HCT116 (cell line): ENCODE measurements at regions not wholly inside any gene's neighbourhood (a gene's known extent, or its start where the extent isn't known, plus 50 kb on each side); places are given as distances from the start of the nearest gene placed in this dataset.

Source experiments
- ATAC-seq: fragments of 200-7000 bp; cut with Tn5 transposase; 2 replicates; pipeline ENCODE4 v1.9.1; 2020; ENCODE audit warnings: mild to moderate bottlenecking, moderate library complexity
- BruUV-seq: library from RNA; stranded (reverse); fragments of 400-500 nt; replicated peaks from 2 replicates; lab custom pipeline; 2021; lab: Mats Ljungman, UMichigan
- CTCF ChIA-PET: fragments of 300-600 bp; sonication (Branson Sonifier 250); formaldehyde crosslinking; loops from one replicate; lab custom pipeline; 2021; ENCODE audit warnings: antibody characterized with exemption; lab: Charles Lee
- POLR2A ChIA-PET: fragments of 300-600, 350-600 bp; sonication (Branson Sonifier 250); formaldehyde crosslinking; loops from one replicate; lab custom pipeline; 2021; ENCODE audit warnings: antibody characterized with exemption; lab: Charles Lee
- RAD21 ChIA-PET, 2 experiments: fragments of 300-600 bp; sonication (Branson Sonifier 250); formaldehyde crosslinking; loops; one replicate each; lab custom pipeline; 2023; ENCODE audit warnings: low total read pairs in 2 of 2; ENCODE audit not compliant: uncharacterized antibody in 2 of 2, unreplicated experiment in 2 of 2, low non-redundant PET in 1 of 2; lab: Charles Lee
- DNase-seq: peaks from one replicate; pipeline ENCODE4 v3.0.0-alpha.2; 2010; ENCODE audit warnings: low read depth, low spot score
- H2AFZ ChIP-seq: fragments of 200-600 bp; shearing (Covaris generic), sonication (generic); 2 replicates; pipeline ENCODE4 v1.6.1; 2017; ENCODE audit warnings: low read depth, mixed run types, mixed read lengths, antibody characterized with exemption, low read length; ENCODE audit not compliant: poor library complexity, severe bottlenecking
- H3K27ac ChIP-seq: 2 replicates; pipeline ENCODE4 v1.5.1; 2012; ENCODE audit warnings: low read depth, low read length
- H3K27me3 ChIP-seq: fragments of 200-600 bp; sonication (generic); 2 replicates; pipeline ENCODE4 v1.6.1; 2016; ENCODE audit warnings: mixed run types, low read length, mixed read lengths; ENCODE audit not compliant: insufficient read depth
- H3K36me3 ChIP-seq, 2 experiments: fragments of 200-500 bp in 1 of 2; fragments of 200-600 bp in 1 of 2; sonication (Bioruptor generic) in 1 of 2; sonication (generic) in 1 of 2; 2 replicates each; pipeline versions ENCODE4 v1.5.1 to v1.6.1; 2014 to 2016; ENCODE audit warnings: low read length in 2 of 2, inconsistent platforms in 1 of 2, mixed read lengths in 1 of 2, mixed run types in 1 of 2; ENCODE audit not compliant: insufficient read depth in 2 of 2, control insufficient read depth in 1 of 2
- H3K4me1 ChIP-seq, 2 experiments: fragments of 200-600 bp in 1 of 2; sonication (generic) in 1 of 2; 2 replicates each; pipeline versions ENCODE4 v1.5.1 to v1.6.1; 2012 to 2017; ENCODE audit warnings: low read length in 2 of 2, inconsistent platforms in 1 of 2, mild to moderate bottlenecking in 1 of 2, mixed read lengths in 1 of 2, mixed run types in 1 of 2, moderate library complexity in 1 of 2; ENCODE audit not compliant: insufficient read depth in 2 of 2, control insufficient read depth in 1 of 2
- H3K4me2 ChIP-seq: fragments of 200-600 bp; sonication (generic); 2 replicates; pipeline ENCODE4 v1.6.1; 2017; ENCODE audit warnings: mixed run types, low read length, mixed read lengths
- H3K4me3 ChIP-seq, 2 experiments: fragments of 200-600 bp in 1 of 2; sonication (generic) in 1 of 2; replicated peaks in 1 of 2; 2 replicates each; pipeline ENCODE4 v1.5.1; 2011 to 2016; ENCODE audit warnings: low read length in 2 of 2, control low read depth in 1 of 2, low read depth in 1 of 2, mild to moderate bottlenecking in 1 of 2, mixed read lengths in 1 of 2, mixed run types in 1 of 2
- H3K79me2 ChIP-seq: fragments of 200-600 bp; sonication (generic); 2 replicates; pipeline ENCODE4 v1.6.1; 2017; ENCODE audit warnings: mild to moderate bottlenecking, mixed run types, low read length, moderate library complexity, mixed read lengths; ENCODE audit not compliant: insufficient read depth
- H3K9ac ChIP-seq: fragments of 200-600 bp; sonication (generic); 2 replicates; pipeline ENCODE4 v1.6.1; 2016; ENCODE audit warnings: low read length, mixed read lengths
- H3K9me2 ChIP-seq: fragments of 200-600 bp; sonication (generic), shearing (Covaris generic); 2 replicates; pipeline ENCODE4 v1.6.1; 2017; ENCODE audit warnings: mixed run types, mild to moderate bottlenecking, moderate library complexity; ENCODE audit not compliant: insufficient read depth
- H3K9me3 ChIP-seq, 2 experiments: fragments of 200-500 bp in 1 of 2; fragments of 200-600 bp in 1 of 2; sonication (Bioruptor generic) in 1 of 2; sonication (generic) in 1 of 2; 2 replicates each; pipeline ENCODE4 v1.6.1; 2014 to 2017; ENCODE audit warnings: low read length in 2 of 2, mixed read lengths in 2 of 2, inconsistent platforms in 1 of 2, low read depth in 1 of 2, mild to moderate bottlenecking in 1 of 2, mixed run types in 1 of 2, moderate library complexity in 1 of 2; ENCODE audit not compliant: control insufficient read depth in 1 of 2, insufficient read depth in 1 of 2
- H4K20me1 ChIP-seq: fragments of 200-600 bp; sonication (generic), shearing (Covaris generic); 2 replicates; pipeline ENCODE4 v1.6.1; 2017; ENCODE audit warnings: mixed run types, mild to moderate bottlenecking, moderate library complexity; ENCODE audit not compliant: insufficient read depth
- CBX3 ChIP-seq: IDR thresholded peaks from 2 replicates; pipeline ENCODE4 v1.6.1; 2012; ENCODE audit warnings: low read depth
- CEBPB ChIP-seq: IDR thresholded peaks from 2 replicates; pipeline ENCODE4 v1.6.1; 2012; ENCODE audit warnings: low read depth
- EZH2 ChIP-seq: fragments of 200-600 bp; sonication (generic); IDR thresholded peaks from 2 replicates; pipeline ENCODE4 v1.6.1; 2017; ENCODE audit warnings: antibody characterized with exemption, mixed run types
- EZH2phosphoT487 ChIP-seq: fragments of 200-600 bp; IDR thresholded peaks from 2 replicates; pipeline ENCODE4 v1.6.1; 2018; ENCODE audit warnings: antibody characterized with exemption, borderline replicate concordance
- FOSL1 ChIP-seq: IDR thresholded peaks from 2 replicates; pipeline ENCODE4 v1.6.1; 2012; ENCODE audit warnings: low read depth
- JUND ChIP-seq: IDR thresholded peaks from 2 replicates; pipeline ENCODE4 v1.6.1; 2012
- REST ChIP-seq: IDR thresholded peaks from 2 replicates; pipeline ENCODE4 v1.6.1; 2012; ENCODE audit warnings: low read depth
- YY1 ChIP-seq: IDR thresholded peaks from 2 replicates; pipeline ENCODE4 v1.6.1; 2011; ENCODE audit warnings: low read length, low read depth, moderate library complexity, mild to moderate bottlenecking; ENCODE audit not compliant: insufficient replicate concordance; ENCODE audit errors: extremely low read depth
- intact Hi-C: fragments of 100-400 bp; cut with micrococcal nuclease; formaldehyde crosslinking; loops from 2 replicates; pipeline ENCODE4 v1.10.0; 2022

- H3K4me3 ChIP-seq: no peak overlapping the region
- no peaks in the 10 kb centered on the region for H4K20me1 ChIP-seq
- H3K27me3 ChIP-seq: no peaks in the 10 kb centered on the region; the same call in 1 of the 2 replicates
- no peaks in the 10 kb centered on the region for H3K79me2 ChIP-seq
- no peak overlapping the region for H3K27ac ChIP-seq
- BruUV-seq: no TSS peak
- H3K9ac ChIP-seq: no peak overlapping the region
- DNase-seq: no peak
- H3K36me3 ChIP-seq: no peaks in the 10 kb centered on the region
- H2AFZ ChIP-seq: no peak overlapping the region
- H3K9me2 ChIP-seq: 0 out of 2 replicates have a peak, but pooled peaks cover 2% of the 10 kb centered on the region
- POLR2A ChIA-PET: no interaction called here
- TF ChIP-seq REST (no peak), FOSL1 (no peak), EZH2phosphoT487 (no peak), CEBPB (no peak), YY1 (no peak), EZH2 (no peak), CBX3 (no peak), JUND (no peak)
- TF ChIP-seq, all 23 proteins: peak for 0
- no peak for ATAC-seq
- ChIA-PET CTCF (no interaction called here), RAD21 (no interaction called here)
- intact Hi-C loops: no loop called here
- Histone ChIP-seq H3K9me3 (peaks cover 0 to 4% of the 10 kb centered on the region in 2 experiments; a peak in 1 of 4 replicates), H3K4me2 (no peak overlapping the region), H3K4me1 (no peaks in the 10 kb centered on the region)
Measured at GRCh38 chr1:4144349-4144971, 244.4 kb upstream of the C1orf174 start.
